Endothelial cell of umbilical vein (primary cell): ENCODE measurements at regions not wholly inside any gene's neighbourhood (a gene's known extent, or its start where the extent isn't known, plus 50 kb on each side); places are given as distances from the start of the nearest gene placed in this dataset.

Experiments used
- EZH2 ChIP-seq: IDR thresholded peaks from 2 replicates; pipeline ENCODE4 v1.6.1; 2012; ENCODE audit warnings: borderline replicate concordance, low read depth, mild to moderate bottlenecking, moderate library complexity, low read length, inconsistent platforms; ENCODE audit not compliant: severe bottlenecking
- FOS ChIP-seq: IDR thresholded peaks from 2 replicates; pipeline ENCODE4 v1.6.1; 2011; ENCODE audit warnings: mild to moderate bottlenecking, low read length, moderate library complexity, borderline replicate concordance; ENCODE audit not compliant: insufficient read depth
- JUN ChIP-seq: IDR thresholded peaks from 2 replicates; pipeline ENCODE4 v1.6.1; 2011; ENCODE audit warnings: borderline replicate concordance, low read depth; ENCODE audit not compliant: insufficient read length, insufficient read depth
- MYC ChIP-seq: IDR thresholded peaks from one replicate; pipeline ENCODE4 v1.6.1; 2011; ENCODE audit warnings: mild to moderate bottlenecking, low read depth, low read length
- POLR2A ChIP-seq: IDR thresholded peaks from 2 replicates; pipeline ENCODE4 v1.6.1; 2012; ENCODE audit warnings: low read depth, mild to moderate bottlenecking, control low read depth, low read length
- POLR2AphosphoS5 ChIP-seq: IDR thresholded peaks from 2 replicates; pipeline ENCODE4 v1.6.1; 2012; ENCODE audit warnings: low read depth, mild to moderate bottlenecking, control low read depth, low read length, moderate library complexity; ENCODE audit not compliant: insufficient read depth
- TF ChIP-seq, protein P1 (sequence below), 2 donors: IDR thresholded peaks; 1 replicate in 1 of 2; 2 replicates in 1 of 2; pipeline ENCODE4 v1.5.1; 2011; ENCODE audit warnings: low read length in 2 of 2, mild to moderate bottlenecking in 2 of 2, moderate library complexity in 2 of 2, control low read depth in 1 of 2, inconsistent platforms in 1 of 2, low read depth in 1 of 2; ENCODE audit not compliant: insufficient read depth in 1 of 2; ENCODE audit errors: extremely low read depth in 1 of 2
- TF ChIP-seq, protein P2 (sequence below): IDR thresholded peaks from 2 replicates; pipeline ENCODE4 v1.6.1; 2011; ENCODE audit not compliant: insufficient read depth, insufficient read length

- TF ChIP-seq EZH2 (no peak), POLR2AphosphoS5 (no peak), POLR2A (no peak), JUN (peak; percentile 79), FOS (peak; percentile 24), MYC (no peak)
- TF ChIP-seq, protein P1, sequence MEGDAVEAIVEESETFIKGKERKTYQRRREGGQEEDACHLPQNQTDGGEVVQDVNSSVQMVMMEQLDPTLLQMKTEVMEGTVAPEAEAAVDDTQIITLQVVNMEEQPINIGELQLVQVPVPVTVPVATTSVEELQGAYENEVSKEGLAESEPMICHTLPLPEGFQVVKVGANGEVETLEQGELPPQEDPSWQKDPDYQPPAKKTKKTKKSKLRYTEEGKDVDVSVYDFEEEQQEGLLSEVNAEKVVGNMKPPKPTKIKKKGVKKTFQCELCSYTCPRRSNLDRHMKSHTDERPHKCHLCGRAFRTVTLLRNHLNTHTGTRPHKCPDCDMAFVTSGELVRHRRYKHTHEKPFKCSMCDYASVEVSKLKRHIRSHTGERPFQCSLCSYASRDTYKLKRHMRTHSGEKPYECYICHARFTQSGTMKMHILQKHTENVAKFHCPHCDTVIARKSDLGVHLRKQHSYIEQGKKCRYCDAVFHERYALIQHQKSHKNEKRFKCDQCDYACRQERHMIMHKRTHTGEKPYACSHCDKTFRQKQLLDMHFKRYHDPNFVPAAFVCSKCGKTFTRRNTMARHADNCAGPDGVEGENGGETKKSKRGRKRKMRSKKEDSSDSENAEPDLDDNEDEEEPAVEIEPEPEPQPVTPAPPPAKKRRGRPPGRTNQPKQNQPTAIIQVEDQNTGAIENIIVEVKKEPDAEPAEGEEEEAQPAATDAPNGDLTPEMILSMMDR (IDR thresholded peaks at IDR 0.05; ENCODE audit: extremely low read depth in 1 of 2, insufficient read depth in 1 of 2, low read depth in 1 of 2, low read length in 2 of 2) = no peak
- TF ChIP-seq, protein P2, sequence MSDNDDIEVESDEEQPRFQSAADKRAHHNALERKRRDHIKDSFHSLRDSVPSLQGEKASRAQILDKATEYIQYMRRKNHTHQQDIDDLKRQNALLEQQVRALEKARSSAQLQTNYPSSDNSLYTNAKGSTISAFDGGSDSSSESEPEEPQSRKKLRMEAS = no peak
These were observed 200.7 kb upstream of the SEMA6D start for GRCh38 chr15:47516558-47516957.
